Stimulated activated CD4-positive, alpha-beta T cell treated with anti-CD3 and anti-CD28 coated beads, Interleukin-12 subunit alpha, Interleukin-12 subunit beta, amount 100 ng/mL, for 24 hours (primary cell): ENCODE measurements at regions not wholly inside any gene's neighbourhood (a gene's known extent, or its start where the extent isn't known, plus 50 kb on each side); places are given as distances from the start of the nearest gene placed in this dataset.

Source experiments
- DNase-seq, 2 experiments: peaks; one replicate each; pipeline ENCODE4 v3.0.0-alpha.2; 2020; ENCODE audit warnings: low read depth in 2 of 2

GRCh38 chr10:128281861-128282260, 155.6 kb upstream of the MKI67 start:
- DNase-seq: no peak

- no peak for DNase-seq
These were observed 160.0 kb upstream of the MKI67 start for GRCh38 chr10:128286141-128286761.

- no peak for DNase-seq
These were observed 160.7 kb upstream of the MKI67 start for GRCh38 chr10:128286762-128287500.

GRCh38 chr10:128287921-128288320, 161.7 kb upstream of the MKI67 start:
- no peak for DNase-seq

GRCh38 chr10:128289621-128290020, 163.4 kb upstream of the MKI67 start:
- no peak for DNase-seq

- no peak for DNase-seq
These were observed 168.8 kb upstream of the MKI67 start for GRCh38 chr10:128295003-128295402.

GRCh38 chr10:128296253-128297007, 170.2 kb upstream of the MKI67 start:
- no peak for DNase-seq

- DNase-seq: no peak
These were observed 171.6 kb upstream of the MKI67 start for GRCh38 chr10:128297709-128298378.

GRCh38 chr10:128298587-128298986, 172.4 kb upstream of the MKI67 start:
- DNase-seq: no peak

GRCh38 chr10:128300290-128300824, 174.1 kb upstream of the MKI67 start:
- DNase-seq: no peak

GRCh38 chr10:128301051-128301450, 174.8 kb upstream of the MKI67 start:
- no peak for DNase-seq

GRCh38 chr10:128302808-128303207, 176.6 kb upstream of the MKI67 start:
- DNase-seq: no peak

GRCh38 chr10:128304271-128304670, 178.0 kb upstream of the MKI67 start:
- DNase-seq: no peak

- no peak for DNase-seq
These were observed 179.6 kb upstream of the MKI67 start for GRCh38 chr10:128305601-128306345.

- no peak for DNase-seq
These were observed 180.3 kb upstream of the MKI67 start for GRCh38 chr10:128306535-128306934.

- DNase-seq: no peak
These were observed 180.7 kb upstream of the MKI67 start for GRCh38 chr10:128306966-128307365.

- no peak for DNase-seq
These were observed 181.6 kb upstream of the MKI67 start for GRCh38 chr10:128307820-128308219.

GRCh38 chr10:128310971-128311658, 184.9 kb upstream of the MKI67 start:
- DNase-seq: no peak

GRCh38 chr10:128312250-128312649, 186.0 kb upstream of the MKI67 start:
- no peak for DNase-seq

GRCh38 chr10:128314686-128315085, 188.5 kb upstream of the MKI67 start:
- no peak for DNase-seq
